AG04450 (cell line): ENCODE measurements at regions not wholly inside any gene's neighbourhood (a gene's known extent, or its start where the extent isn't known, plus 50 kb on each side); places are given as distances from the start of the nearest gene placed in this dataset.

Source experiments
- CTCF ChIA-PET: fragments of 300-600, 350-600 bp; formaldehyde crosslinking; extraction: SDS; loops from one replicate; lab custom pipeline; 2022; ENCODE audit warnings: antibody characterized with exemption, inconsistent platforms; lab: Charles Lee
- POLR2A ChIA-PET: fragments of 350-600 bp; formaldehyde crosslinking; extraction: SDS; loops from one replicate; lab custom pipeline; 2021; ENCODE audit warnings: antibody characterized with exemption, inconsistent platforms; lab: Yijun Ruan, JAX
- DNase-seq: peaks from one replicate; pipeline ENCODE4 v3.0.0-alpha.2; 2011; ENCODE audit warnings: low read depth, low spot score
- H3K27ac ChIP-seq: one replicate; pipeline ENCODE4 v1.5.1; 2012; ENCODE audit warnings: low read depth, low read length, control low read depth
- H3K27me3 ChIP-seq: one replicate; pipeline ENCODE4 v1.6.0; 2012; ENCODE audit warnings: low read length; ENCODE audit not compliant: control insufficient read depth, insufficient read depth
- H3K4me3 ChIP-seq: 2 replicates; pipeline ENCODE4 v1.5.1; 2011; ENCODE audit warnings: mild to moderate bottlenecking, low read depth, low read length, control low read depth
- H3K9me3 ChIP-seq: 2 replicates; pipeline ENCODE4 v1.5.1; 2012; ENCODE audit warnings: low read length; ENCODE audit not compliant: control insufficient read depth, insufficient read depth
- TF ChIP-seq, protein P1 (sequence below): IDR thresholded peaks from 2 replicates; pipeline ENCODE4 v1.5.1; 2011; ENCODE audit warnings: low read depth, low read length, control low read depth, inconsistent platforms

DNA sequence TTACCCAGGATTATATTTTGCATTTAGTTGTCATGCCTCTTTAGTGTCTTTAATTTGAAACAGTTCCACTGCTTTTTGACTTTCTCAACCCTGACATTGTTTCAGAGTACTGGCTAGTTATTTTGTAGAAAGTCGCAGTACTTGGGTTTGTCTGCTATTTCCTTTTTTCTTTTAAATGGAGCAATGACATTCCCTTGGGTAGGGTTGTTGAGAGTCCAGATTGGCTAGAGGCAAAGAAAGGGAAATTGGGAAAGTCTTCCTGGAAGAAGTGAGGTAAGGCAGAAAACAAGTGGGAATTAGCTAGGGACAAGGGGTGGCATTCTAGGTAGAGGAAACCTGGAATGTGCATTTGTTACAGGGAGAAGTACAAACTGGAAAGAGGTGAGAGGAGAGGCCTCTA is 245.9 kb downstream of the EMP1 start:
- Histone ChIP-seq H3K4me3 (no peak overlapping the region), H3K27me3 (no peaks in the 10 kb centered on the region), H3K27ac (no peak overlapping the region), H3K9me3 (no peaks in the 10 kb centered on the region)
- ChIA-PET POLR2A (no interaction called here), CTCF (no interaction called here)
- no peak for DNase-seq
- TF ChIP-seq, protein P1, sequence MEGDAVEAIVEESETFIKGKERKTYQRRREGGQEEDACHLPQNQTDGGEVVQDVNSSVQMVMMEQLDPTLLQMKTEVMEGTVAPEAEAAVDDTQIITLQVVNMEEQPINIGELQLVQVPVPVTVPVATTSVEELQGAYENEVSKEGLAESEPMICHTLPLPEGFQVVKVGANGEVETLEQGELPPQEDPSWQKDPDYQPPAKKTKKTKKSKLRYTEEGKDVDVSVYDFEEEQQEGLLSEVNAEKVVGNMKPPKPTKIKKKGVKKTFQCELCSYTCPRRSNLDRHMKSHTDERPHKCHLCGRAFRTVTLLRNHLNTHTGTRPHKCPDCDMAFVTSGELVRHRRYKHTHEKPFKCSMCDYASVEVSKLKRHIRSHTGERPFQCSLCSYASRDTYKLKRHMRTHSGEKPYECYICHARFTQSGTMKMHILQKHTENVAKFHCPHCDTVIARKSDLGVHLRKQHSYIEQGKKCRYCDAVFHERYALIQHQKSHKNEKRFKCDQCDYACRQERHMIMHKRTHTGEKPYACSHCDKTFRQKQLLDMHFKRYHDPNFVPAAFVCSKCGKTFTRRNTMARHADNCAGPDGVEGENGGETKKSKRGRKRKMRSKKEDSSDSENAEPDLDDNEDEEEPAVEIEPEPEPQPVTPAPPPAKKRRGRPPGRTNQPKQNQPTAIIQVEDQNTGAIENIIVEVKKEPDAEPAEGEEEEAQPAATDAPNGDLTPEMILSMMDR = no peak

DNA sequence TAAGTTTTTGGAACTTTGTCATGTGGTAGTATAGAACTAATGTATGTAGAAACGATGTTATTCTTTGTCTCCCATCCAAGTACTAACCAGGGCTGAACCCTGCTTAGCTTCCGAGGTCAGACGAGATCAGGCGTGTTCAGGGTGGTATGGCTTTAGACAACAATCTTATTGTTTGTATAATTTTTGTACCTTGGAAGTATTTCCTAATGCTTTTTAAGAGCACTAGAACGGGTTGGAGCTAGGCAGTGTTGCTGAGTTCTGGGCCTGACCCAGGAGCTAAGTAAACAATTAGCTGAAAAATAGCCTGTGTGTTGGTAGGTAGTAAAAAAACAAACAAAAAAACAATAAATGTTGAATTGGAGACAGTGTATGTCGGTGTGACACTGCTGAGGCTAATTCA is 244.3 kb downstream of the EMP1 start:
- ChIA-PET POLR2A (no interaction called here), CTCF (no interaction called here)
- no peak for DNase-seq
- TF ChIP-seq, protein P1 = no peak
- H3K27me3 ChIP-seq = no peaks in the 10 kb centered on the region
- H3K4me3 ChIP-seq = no peak overlapping the region
- H3K27ac ChIP-seq = no peak overlapping the region
- H3K9me3 ChIP-seq = no peaks in the 10 kb centered on the region

DNA sequence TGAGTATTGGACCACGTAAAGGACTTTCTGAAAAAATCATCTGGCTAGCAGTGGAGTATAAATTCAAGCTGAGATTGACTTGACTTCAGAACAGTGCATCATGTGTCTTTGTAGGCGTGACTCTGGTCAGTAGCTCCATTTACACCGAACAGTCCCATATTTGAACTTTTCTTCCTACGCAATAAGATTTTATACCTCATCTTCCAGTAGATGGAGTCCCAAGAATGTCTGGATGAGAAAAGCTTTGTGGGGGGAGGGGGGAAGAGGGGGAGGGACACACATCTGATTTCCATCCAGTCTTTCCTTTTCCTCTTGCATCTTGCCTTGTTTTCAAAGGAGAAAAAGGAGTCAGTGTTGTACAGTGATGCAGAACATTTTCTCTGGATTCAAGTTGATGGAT is 241.0 kb downstream of the EMP1 start:
- CTCF ChIA-PET = no interaction called here
- H3K9me3 ChIP-seq = no peaks in the 10 kb centered on the region

DNA sequence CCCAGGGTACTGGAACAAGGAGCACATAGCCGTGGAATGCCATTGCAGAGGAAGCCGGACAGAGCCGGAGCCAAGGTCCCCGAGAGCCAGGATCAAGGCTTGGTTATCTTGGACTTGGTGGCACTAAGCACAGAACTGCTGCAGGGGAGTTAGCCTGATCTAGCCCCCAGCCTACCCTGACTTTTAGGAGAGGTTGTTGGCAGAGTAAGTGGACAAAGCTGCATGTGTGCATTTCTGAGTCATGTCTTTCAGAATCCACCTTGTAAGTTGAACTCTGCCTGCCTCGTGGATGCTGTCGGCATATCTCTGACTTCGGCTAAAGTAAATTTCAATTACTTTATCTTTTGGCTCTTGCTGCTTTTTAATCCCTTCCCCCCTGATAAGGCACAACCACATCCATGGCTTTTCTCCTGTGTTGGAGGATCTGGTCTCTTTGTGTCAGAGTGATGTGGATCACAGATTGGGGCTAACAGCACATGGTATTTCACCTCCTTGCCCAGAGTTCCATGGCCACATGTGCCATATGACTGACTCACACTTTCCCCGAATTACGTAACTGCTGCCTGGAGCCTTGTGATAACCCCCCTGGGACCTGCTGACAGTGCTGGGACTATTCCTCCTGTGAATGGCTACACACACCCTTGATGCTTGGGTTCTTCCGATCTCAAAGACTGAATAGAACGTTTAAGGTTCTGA is 240.3 kb downstream of the EMP1 start:
- Histone ChIP-seq H3K4me3 (no peak overlapping the region), H3K27ac (no peak overlapping the region), H3K27me3 (no peaks in the 10 kb centered on the region), H3K9me3 (no peaks in the 10 kb centered on the region)
- TF ChIP-seq, protein P1 = no peak
- DNase-seq = no peak
- ChIA-PET CTCF (no interaction called here), POLR2A (no interaction called here)

More for the DNA sequence above, 241.0 kb downstream of the EMP1 start:
- TF ChIP-seq, protein P1 = no peak
- DNase-seq = no peak
- no peaks in the 10 kb centered on the region for H3K27me3 ChIP-seq
- POLR2A ChIA-PET = no interaction called here
- no peak overlapping the region for H3K27ac ChIP-seq
- no peak overlapping the region for H3K4me3 ChIP-seq

DNA sequence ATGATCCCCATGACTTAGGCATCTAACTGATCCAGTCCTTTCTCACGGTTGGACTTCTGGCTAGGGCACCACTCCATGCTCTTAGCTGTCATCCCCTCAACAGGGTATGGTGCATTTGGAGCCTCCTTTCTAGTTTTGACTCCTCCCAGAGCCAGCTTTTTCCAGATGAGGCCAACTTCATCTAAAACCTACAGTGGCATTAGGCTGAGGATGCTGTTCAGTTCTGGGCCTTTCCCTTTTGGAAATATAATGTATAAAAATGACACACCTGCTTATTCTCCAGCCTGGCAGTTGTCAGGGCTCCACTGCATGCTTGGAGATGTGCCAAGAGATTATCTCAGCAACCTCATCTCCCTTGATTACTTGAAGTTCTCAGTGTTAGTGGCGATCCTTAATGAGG is 239.7 kb downstream of the EMP1 start:
- Histone ChIP-seq H3K27me3 (no peaks in the 10 kb centered on the region), H3K9me3 (no peaks in the 10 kb centered on the region), H3K27ac (no peak overlapping the region), H3K4me3 (no peak overlapping the region)
- ChIA-PET CTCF (no interaction called here), POLR2A (no interaction called here)
- TF ChIP-seq, protein P1 = no peak
- no peak for DNase-seq
